DOHH2 (cell line): ENCODE measurements at regions not wholly inside any gene's neighbourhood (a gene's known extent, or its start where the extent isn't known, plus 50 kb on each side); places are given as distances from the start of the nearest gene placed in this dataset.

Source experiments
- H3F3A ChIP-seq: fragments of 200-600 bp; sonication (generic), shearing (Covaris generic); 2 replicates; pipeline ENCODE4 v1.6.0; 2016; ENCODE audit warnings: antibody characterized with exemption, mild to moderate bottlenecking; ENCODE audit not compliant: control insufficient read depth, insufficient read depth
- H3K27ac ChIP-seq: fragments of 200-600 bp; sonication (generic); 2 replicates; pipeline ENCODE4 v1.5.1; 2014; ENCODE audit warnings: low read depth, mild to moderate bottlenecking, low read length, moderate library complexity
- H3K27me3 ChIP-seq: fragments of 200-600 bp; sonication (generic); 2 replicates; pipeline ENCODE4 v1.6.1; 2014; ENCODE audit warnings: mild to moderate bottlenecking, low read length, mixed read lengths; ENCODE audit not compliant: control insufficient read depth
- H3K36me3 ChIP-seq: fragments of 200-600 bp; sonication (generic); 2 replicates; pipeline ENCODE4 v1.6.1; 2014; ENCODE audit warnings: mild to moderate bottlenecking, low read length, moderate library complexity, mixed read lengths; ENCODE audit not compliant: control insufficient read depth
- H3K4me1 ChIP-seq: fragments of 200-600 bp; sonication (generic); 2 replicates; pipeline ENCODE4 v1.6.1; 2014; ENCODE audit warnings: mild to moderate bottlenecking, low read length, mixed read lengths; ENCODE audit not compliant: control insufficient read depth
- H3K4me2 ChIP-seq: fragments of 200-600 bp; sonication (generic); 2 replicates; pipeline ENCODE4 v1.6.0; 2014; ENCODE audit warnings: mild to moderate bottlenecking, low read length, moderate library complexity
- H3K4me3 ChIP-seq: fragments of 200-600 bp; sonication (generic); 2 replicates; pipeline ENCODE4 v1.5.1; 2014; ENCODE audit warnings: mild to moderate bottlenecking, low read length, mixed read lengths
- H3K79me2 ChIP-seq: fragments of 200-600 bp; sonication (generic); 2 replicates; pipeline ENCODE4 v1.6.1; 2014; ENCODE audit warnings: mild to moderate bottlenecking, low read length, mixed read lengths; ENCODE audit not compliant: control insufficient read depth
- H3K9me2 ChIP-seq: fragments of 200-600 bp; sonication (generic); replicated peaks from 2 replicates; pipeline ENCODE4 v1.6.1; 2014; ENCODE audit warnings: mild to moderate bottlenecking, low read length, mixed read lengths; ENCODE audit not compliant: control insufficient read depth
- H3K9me3 ChIP-seq: fragments of 200-600 bp; sonication (generic); 2 replicates; pipeline ENCODE4 v1.6.1; 2014; ENCODE audit warnings: antibody characterized with exemption, low read length, mixed read lengths; ENCODE audit not compliant: control insufficient read depth, insufficient read depth
- H4K20me1 ChIP-seq: fragments of 200-600 bp; sonication (generic); 2 replicates; pipeline ENCODE4 v1.6.0; 2014; ENCODE audit warnings: low read depth, mild to moderate bottlenecking, antibody characterized with exemption, low read length, moderate library complexity; ENCODE audit not compliant: control insufficient read depth, insufficient read depth
- CTCF ChIP-seq: fragments of 200-600 bp; sonication (generic); IDR thresholded peaks from one replicate; pipeline ENCODE4 v1.5.1; 2014; ENCODE audit warnings: antibody characterized with exemption, mild to moderate bottlenecking, low read depth, low read length; ENCODE audit not compliant: poor library complexity, severe bottlenecking
- EZH2phosphoT487 ChIP-seq: fragments of 200-600 bp; sonication (generic); IDR thresholded peaks from 2 replicates; pipeline ENCODE4 v1.6.1; 2017; ENCODE audit warnings: borderline replicate concordance, mild to moderate bottlenecking, antibody characterized with exemption, low read length, moderate library complexity, mixed read lengths

- no peaks in the 10 kb centered on the region for H3K27me3 ChIP-seq
- no peaks in the 10 kb centered on the region for H3K4me1 ChIP-seq
- H3K9me3 ChIP-seq = no peaks in the 10 kb centered on the region
- no peak overlapping the region for H3K4me3 ChIP-seq
- no peaks in the 10 kb centered on the region for H3F3A ChIP-seq
- H3K79me2 ChIP-seq = no peaks in the 10 kb centered on the region
- no peaks in the 10 kb centered on the region for H3K9me2 ChIP-seq
- no peak overlapping the region for H3K27ac ChIP-seq
- TF ChIP-seq EZH2phosphoT487 = no peak
- TF ChIP-seq CTCF = no peak
- no peak overlapping the region for H3K4me2 ChIP-seq
- no peaks in the 10 kb centered on the region for H3K36me3 ChIP-seq
- H4K20me1 ChIP-seq = no peaks in the 10 kb centered on the region
Observed at GRCh38 chr4:180207921-180208320, 2035.3 kb upstream of the TENM3 start.

GRCh38 chr4:180217070-180217469 lies 2026.1 kb upstream of the TENM3 start:
- Histone ChIP-seq H3K4me3 (no peak overlapping the region), H4K20me1 (no peaks in the 10 kb centered on the region), H3K4me1 (no peaks in the 10 kb centered on the region), H3F3A (no peaks in the 10 kb centered on the region), H3K79me2 (no peaks in the 10 kb centered on the region), H3K9me3 (no peaks in the 10 kb centered on the region), H3K36me3 (no peaks in the 10 kb centered on the region), H3K9me2 (no peaks in the 10 kb centered on the region), H3K4me2 (no peak overlapping the region), H3K27me3 (no peaks in the 10 kb centered on the region), H3K27ac (no peak overlapping the region)
- TF ChIP-seq EZH2phosphoT487 (no peak), CTCF (no peak)

- H3F3A ChIP-seq = no peaks in the 10 kb centered on the region
- no peak overlapping the region for H3K4me2 ChIP-seq
- no peaks in the 10 kb centered on the region for H3K4me1 ChIP-seq
- no peaks in the 10 kb centered on the region for H3K36me3 ChIP-seq
- no peak overlapping the region for H3K27ac ChIP-seq
- H4K20me1 ChIP-seq = no peaks in the 10 kb centered on the region
- TF ChIP-seq CTCF = no peak
- TF ChIP-seq EZH2phosphoT487 = no peak
- no peaks in the 10 kb centered on the region for H3K9me2 ChIP-seq
- no peak overlapping the region for H3K4me3 ChIP-seq
- no peaks in the 10 kb centered on the region for H3K9me3 ChIP-seq
- no peaks in the 10 kb centered on the region for H3K79me2 ChIP-seq
- no peaks in the 10 kb centered on the region for H3K27me3 ChIP-seq
Observed at GRCh38 chr4:180219080-180219479, 2024.1 kb upstream of the TENM3 start.

GRCh38 chr4:180225977-180226376 lies 2017.2 kb upstream of the TENM3 start:
- TF ChIP-seq EZH2phosphoT487 (no peak), CTCF (no peak)
- Histone ChIP-seq H3F3A (no peaks in the 10 kb centered on the region), H3K79me2 (no peaks in the 10 kb centered on the region), H3K9me2 (no peaks in the 10 kb centered on the region), H3K9me3 (no peaks in the 10 kb centered on the region), H3K4me1 (peaks cover 3% of the 10 kb centered on the region; the same call in 1 of the 2 replicates), H3K36me3 (no peaks in the 10 kb centered on the region), H3K27ac (no peak overlapping the region), H3K4me3 (no peak overlapping the region), H3K4me2 (no peak overlapping the region), H4K20me1 (no peaks in the 10 kb centered on the region), H3K27me3 (no peaks in the 10 kb centered on the region)
